Loucy (cell line): ENCODE measurements at regions not wholly inside any gene's neighbourhood (a gene's known extent, or its start where the extent isn't known, plus 50 kb on each side); places are given as distances from the start of the nearest gene placed in this dataset.

Experiments
- H2AFZ ChIP-seq: fragments of 200-600 bp; sonication (generic); 2 replicates; pipeline ENCODE4 v1.6.0; 2016; ENCODE audit warnings: antibody characterized with exemption, mild to moderate bottlenecking, low read length, moderate library complexity
- H3F3A ChIP-seq: fragments of 200-600 bp; 2 replicates; pipeline ENCODE4 v1.6.0; 2016; ENCODE audit warnings: antibody characterized with exemption, low read depth, mild to moderate bottlenecking
- H3K27me3 ChIP-seq: fragments of 200-600 bp; sonication (generic); 2 replicates; pipeline ENCODE4 v1.6.1; 2014; ENCODE audit warnings: low read length, mild to moderate bottlenecking; ENCODE audit not compliant: insufficient read depth, poor library complexity, severe bottlenecking
- H3K36me3 ChIP-seq: fragments of 200-600 bp; sonication (generic); 2 replicates; pipeline ENCODE4 v1.6.1; 2016; ENCODE audit warnings: low read length; ENCODE audit not compliant: insufficient read depth
- H3K4me1 ChIP-seq: fragments of 200-600 bp; sonication (generic); 2 replicates; pipeline ENCODE4 v1.5.1; 2014; ENCODE audit warnings: low read length, mild to moderate bottlenecking; ENCODE audit not compliant: insufficient read depth, poor library complexity, severe bottlenecking
- H3K4me2 ChIP-seq: fragments of 200-600 bp; sonication (generic); 2 replicates; pipeline ENCODE4 v1.6.0; 2014; ENCODE audit warnings: antibody characterized with exemption, low read length, low read depth, mild to moderate bottlenecking; ENCODE audit not compliant: poor library complexity, severe bottlenecking
- H3K4me3 ChIP-seq: fragments of 200-600 bp; sonication (generic); 2 replicates; pipeline ENCODE4 v1.5.1; 2014; ENCODE audit warnings: low read length, mild to moderate bottlenecking, mixed read lengths; ENCODE audit not compliant: poor library complexity, severe bottlenecking
- H3K79me2 ChIP-seq: fragments of 200-600 bp; sonication (generic); 2 replicates; pipeline ENCODE4 v1.6.1; 2014; ENCODE audit warnings: low read length; ENCODE audit not compliant: insufficient read depth
- H3K9ac ChIP-seq: fragments of 200-600 bp; sonication (generic); 2 replicates; pipeline ENCODE4 v1.6.0; 2014; ENCODE audit warnings: mild to moderate bottlenecking, low read depth, low read length, moderate library complexity; ENCODE audit not compliant: poor library complexity, severe bottlenecking
- H3K9me2 ChIP-seq: fragments of 200-600 bp; sonication (generic); replicated peaks from 2 replicates; pipeline ENCODE4 v1.6.1; 2016; ENCODE audit warnings: low read depth, low read length, mixed read lengths
- H3K9me3 ChIP-seq: fragments of 200-600 bp; sonication (generic); 2 replicates; pipeline ENCODE4 v1.6.1; 2014; ENCODE audit warnings: mild to moderate bottlenecking, antibody characterized with exemption, low read length, low read depth; ENCODE audit not compliant: insufficient read depth
- H4K20me1 ChIP-seq: fragments of 200-600 bp; sonication (generic); 2 replicates; pipeline ENCODE4 v1.6.0; 2014; ENCODE audit warnings: antibody characterized with exemption, low read length, mild to moderate bottlenecking; ENCODE audit not compliant: insufficient read depth, poor library complexity, severe bottlenecking
- CTCF ChIP-seq: fragments of 200-600 bp; sonication (generic); conservative IDR thresholded peaks from 2 replicates; pipeline ENCODE4 v1.5.1; 2014; ENCODE audit warnings: mild to moderate bottlenecking, antibody characterized with exemption, low read length
- EZH2phosphoT487 ChIP-seq: fragments of 200-600 bp; IDR thresholded peaks from 2 replicates; pipeline ENCODE4 v1.6.1; 2018; ENCODE audit warnings: antibody characterized with exemption, mild to moderate bottlenecking, moderate library complexity, borderline replicate concordance

DNA sequence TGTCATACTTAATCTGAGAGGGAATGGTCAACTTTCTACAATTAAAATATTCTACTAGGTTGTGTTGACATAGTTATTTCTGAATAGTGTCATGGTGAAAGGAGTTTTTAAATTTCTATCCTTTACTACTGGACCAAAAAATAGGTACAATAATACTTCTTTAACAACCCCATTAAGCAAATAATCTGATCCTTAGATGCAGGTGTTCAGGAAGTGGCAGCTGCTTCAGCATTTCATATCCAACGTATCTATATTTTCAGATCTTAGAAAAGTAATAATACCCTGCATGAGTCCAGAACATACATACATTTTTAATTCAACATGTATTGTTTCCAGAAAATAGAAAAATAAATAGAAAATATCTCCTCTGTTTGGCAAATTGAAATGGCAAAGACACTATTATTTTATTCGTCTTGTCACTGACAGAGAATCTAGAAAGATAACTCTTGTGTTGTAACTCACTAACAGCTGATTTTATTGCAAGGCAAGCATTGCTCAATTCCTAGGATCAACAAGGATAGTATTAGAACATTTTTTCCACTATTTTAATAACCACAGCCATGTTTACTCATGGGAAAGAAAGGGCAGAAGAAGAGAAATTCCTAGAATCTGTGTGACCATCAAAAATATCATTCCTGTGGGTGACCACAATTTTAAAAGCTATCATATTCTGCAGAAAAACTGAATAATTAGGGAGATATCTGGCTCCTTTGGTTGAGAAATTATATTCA is 159.3 kb upstream of the CNTNAP2 start:
- H3K9me2 ChIP-seq, result no peaks in the 10 kb centered on the region
- no peaks in the 10 kb centered on the region for H3K79me2 ChIP-seq
- no peaks in the 10 kb centered on the region for H3F3A ChIP-seq
- H3K27me3 ChIP-seq, result no peaks in the 10 kb centered on the region
- no peaks in the 10 kb centered on the region for H4K20me1 ChIP-seq
- H2AFZ ChIP-seq, result no peak overlapping the region
- no peak overlapping the region for H3K4me2 ChIP-seq
- no peaks in the 10 kb centered on the region for H3K9me3 ChIP-seq
- no peak for TF ChIP-seq CTCF
- no peaks in the 10 kb centered on the region for H3K4me1 ChIP-seq
- no peak overlapping the region for H3K4me3 ChIP-seq
- H3K9ac ChIP-seq, result no peak overlapping the region
- H3K36me3 ChIP-seq, result no peaks in the 10 kb centered on the region

GRCh38 chr7:145951566-145951965 is 165.0 kb upstream of the CNTNAP2 start:
- no peaks in the 10 kb centered on the region for H4K20me1 ChIP-seq
- H3F3A ChIP-seq, result no peaks in the 10 kb centered on the region
- no peak overlapping the region for H3K4me3 ChIP-seq
- TF ChIP-seq CTCF, result no peak
- TF ChIP-seq EZH2phosphoT487, result no peak
- H3K9ac ChIP-seq, result no peak overlapping the region
- H3K27me3 ChIP-seq, result no peaks in the 10 kb centered on the region
- H2AFZ ChIP-seq, result no peak overlapping the region
- H3K4me2 ChIP-seq, result no peak overlapping the region
- H3K4me1 ChIP-seq, result no peaks in the 10 kb centered on the region
- H3K9me3 ChIP-seq, result no peaks in the 10 kb centered on the region
- no peaks in the 10 kb centered on the region for H3K79me2 ChIP-seq
- H3K9me2 ChIP-seq, result no peaks in the 10 kb centered on the region
- H3K36me3 ChIP-seq, result no peaks in the 10 kb centered on the region

GRCh38 chr7:145928937-145929336 is 187.7 kb upstream of the CNTNAP2 start:
- no peak overlapping the region for H3K9ac ChIP-seq
- TF ChIP-seq CTCF, result no peak
- no peak for TF ChIP-seq EZH2phosphoT487
- H3K79me2 ChIP-seq, result no peaks in the 10 kb centered on the region
- no peak overlapping the region for H2AFZ ChIP-seq
- no peaks in the 10 kb centered on the region for H3K9me2 ChIP-seq
- no peaks in the 10 kb centered on the region for H3K9me3 ChIP-seq
- H3K27me3 ChIP-seq, result no peaks in the 10 kb centered on the region
- H3K4me2 ChIP-seq, result no peak overlapping the region
- H3K4me1 ChIP-seq, result no peaks in the 10 kb centered on the region
- H4K20me1 ChIP-seq, result no peaks in the 10 kb centered on the region
- no peaks in the 10 kb centered on the region for H3F3A ChIP-seq
- no peak overlapping the region for H3K4me3 ChIP-seq
- no peaks in the 10 kb centered on the region for H3K36me3 ChIP-seq
